ENCODE measurements at regions not wholly inside any gene's neighbourhood (a gene's known extent, or its start where the extent isn't known, plus 50 kb on each side); places are given as distances from the start of the nearest gene placed in this dataset.

DNA sequence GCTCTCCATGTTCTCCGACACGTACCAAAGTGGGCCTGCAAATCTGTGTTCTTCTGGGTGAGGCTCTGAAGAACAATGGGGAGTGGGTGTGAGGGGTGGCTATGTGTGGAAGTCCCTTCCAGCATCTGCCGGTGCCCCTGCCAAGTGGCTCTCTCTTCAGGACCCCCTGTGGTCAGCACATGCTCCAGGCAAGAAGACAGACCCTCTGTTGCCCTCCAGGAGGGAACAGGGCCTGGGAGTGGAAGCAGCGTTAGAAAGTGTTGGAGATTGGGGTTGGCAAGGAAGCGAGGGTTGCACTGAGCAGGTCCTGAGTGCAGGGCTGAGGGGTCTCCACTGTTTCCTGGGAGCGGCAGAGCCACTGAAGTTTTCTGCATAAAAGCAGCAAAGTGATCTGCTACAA is 60.5 kb downstream of the EMX2 start:
- no peak overlapping the region for H3K9ac ChIP-seq (ENCODE audit: control insufficient read depth, insufficient read depth, low read length)
- ChIA-PET SMC1A (ENCODE audit: uncharacterized antibody, unreplicated experiment) (no interaction called here), CTCF (interaction anchor here (0.5 to 1.1 kb wide), 2 partner anchors 32 to 275 kb away, joined by 3 read pairs; no protein-coding TSS in a partner anchor), POLR2A (no interaction called here), RAD21 (ENCODE audit: unreplicated experiment) (no interaction called here)
- BruUV-seq (replicated peaks), result no TSS peak
- intact Hi-C loops (cut with micrococcal nuclease; ENCODE audit: unreplicated experiment) (no loop called here), in situ Hi-C loops (cut with MboI) (no loop called here)
- no peak overlapping the region for H3K27ac ChIP-seq (ENCODE audit: control insufficient read depth, insufficient read depth)
- no peaks in the 10 kb centered on the region for H4K20me1 ChIP-seq (ENCODE audit: control insufficient read depth, insufficient read depth)
- no peak overlapping the region for H3K4me2 ChIP-seq (ENCODE audit: control insufficient read depth, insufficient read depth)
- no peak overlapping the region for H2AFZ ChIP-seq (ENCODE audit: control insufficient read depth, low read depth, low read length)
- H3K9me3 ChIP-seq (replicated peaks; ENCODE audit: control insufficient read depth, insufficient read depth, low read length), result no peaks in the 10 kb centered on the region; the same call in 2 of the 3 replicates
- H3K36me3 ChIP-seq (ENCODE audit: control insufficient read depth in 2 of 2, insufficient read depth in 2 of 2, low read length in 1 of 2), result no peaks in the 10 kb centered on the region
- no peaks in the 10 kb centered on the region for H3K79me2 ChIP-seq (ENCODE audit: control insufficient read depth, insufficient read depth, low read length)
- WGBS (ENCODE audit: insufficient coverage, insufficient replicate concordance, low lambda C conversion rate, missing lambda C conversion rate), result 42% methylated on average over 6 of the region's 6 CpGs
- DNase-seq (ENCODE audit: low read depth, low spot score) (no peak), ATAC-seq (no peak), FAIRE-seq (no peak)
- no peaks in the 10 kb centered on the region for H3K4me1 ChIP-seq (ENCODE audit: control insufficient read depth, insufficient read depth, low read length)
- H3K27me3 ChIP-seq (replicated peaks in 1 of 2; ENCODE audit: control insufficient read depth in 2 of 2, insufficient read depth in 2 of 2, low read length in 1 of 2), result peaks cover 5% of the 10 kb centered on the region in 2 experiments; a peak in 3 of 4 replicates
- H3K4me3 ChIP-seq, result no peak overlapping the region
- TF ChIP-seq SUZ12 (IDR thresholded peaks at IDR 0.05; ENCODE audit: unreplicated experiment), result no peak

DNA sequence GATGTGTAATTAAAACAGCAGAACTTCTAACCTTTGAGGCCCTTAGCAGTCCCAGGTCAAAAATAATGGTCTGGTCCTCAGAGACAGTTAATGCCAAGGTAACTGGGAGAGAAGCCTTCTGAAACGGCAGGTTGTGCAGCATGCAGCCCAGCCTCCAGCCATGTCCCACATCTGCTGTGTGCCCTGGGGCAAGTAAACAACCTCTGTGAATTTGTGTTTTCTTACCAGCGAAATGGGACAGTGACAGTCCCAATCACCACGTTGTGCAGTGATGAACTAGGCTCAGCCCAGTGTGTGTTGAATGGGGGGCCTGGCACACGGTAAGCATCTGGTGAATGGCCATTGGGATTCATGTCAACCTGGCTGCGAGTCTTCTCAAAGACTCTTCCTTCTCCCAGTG is 61.2 kb downstream of the EMX2 start:
- ChIA-PET SMC1A (ENCODE audit: uncharacterized antibody, unreplicated experiment) (interaction anchor here (0.8 kb wide), 1 partner anchor 39 kb away, joined by 4 read pairs; no protein-coding TSS in a partner anchor), RAD21 (ENCODE audit: unreplicated experiment) (no interaction called here), CTCF (interaction anchor here (0.5 kb wide), 1 partner anchor 276 kb away, joined by 3 read pairs; no protein-coding TSS in a partner anchor), POLR2A (no interaction called here)
- Histone ChIP-seq H3K4me2 (ENCODE audit: control insufficient read depth, insufficient read depth) (no peak overlapping the region), H3K36me3 (ENCODE audit: control insufficient read depth in 2 of 2, insufficient read depth in 2 of 2, low read length in 1 of 2) (no peaks in the 10 kb centered on the region), H2AFZ (ENCODE audit: control insufficient read depth, low read depth, low read length) (no peak overlapping the region), H3K9me3 (replicated peaks; ENCODE audit: control insufficient read depth, insufficient read depth, low read length) (no peaks in the 10 kb centered on the region; the same call in 2 of the 3 replicates), H3K27ac (ENCODE audit: control insufficient read depth, insufficient read depth) (no peak overlapping the region), H4K20me1 (ENCODE audit: control insufficient read depth, insufficient read depth) (no peaks in the 10 kb centered on the region), H3K27me3 (replicated peaks in 1 of 2; ENCODE audit: control insufficient read depth in 2 of 2, insufficient read depth in 2 of 2, low read length in 1 of 2) (peaks cover 3 to 5% of the 10 kb centered on the region in 2 experiments; a peak in 3 of 4 replicates), H3K79me2 (ENCODE audit: control insufficient read depth, insufficient read depth, low read length) (no peaks in the 10 kb centered on the region), H3K4me1 (ENCODE audit: control insufficient read depth, insufficient read depth, low read length) (no peaks in the 10 kb centered on the region), H3K9ac (ENCODE audit: control insufficient read depth, insufficient read depth, low read length) (no peak overlapping the region), H3K4me3 (no peak overlapping the region)
- BruUV-seq (replicated peaks), result no TSS peak
- WGBS (ENCODE audit: insufficient coverage, insufficient replicate concordance, low lambda C conversion rate, missing lambda C conversion rate), result 10% methylated on average over 5 of the region's 5 CpGs
- in situ Hi-C loops (cut with MboI), result no loop called here
- DNase-seq (ENCODE audit: low read depth, low spot score) (no peak), ATAC-seq (no peak), FAIRE-seq (no peak)
- intact Hi-C loops (cut with micrococcal nuclease; ENCODE audit: unreplicated experiment), result no loop called here
- no peak for TF ChIP-seq ETV6 (conservative IDR thresholded peaks at IDR 0.05 in 1 of 2, IDR thresholded peaks at IDR 0.05 in 1 of 2; ENCODE audit: borderline replicate concordance in 1 of 2, low read depth in 1 of 2)
- TF ChIP-seq, protein P1, sequence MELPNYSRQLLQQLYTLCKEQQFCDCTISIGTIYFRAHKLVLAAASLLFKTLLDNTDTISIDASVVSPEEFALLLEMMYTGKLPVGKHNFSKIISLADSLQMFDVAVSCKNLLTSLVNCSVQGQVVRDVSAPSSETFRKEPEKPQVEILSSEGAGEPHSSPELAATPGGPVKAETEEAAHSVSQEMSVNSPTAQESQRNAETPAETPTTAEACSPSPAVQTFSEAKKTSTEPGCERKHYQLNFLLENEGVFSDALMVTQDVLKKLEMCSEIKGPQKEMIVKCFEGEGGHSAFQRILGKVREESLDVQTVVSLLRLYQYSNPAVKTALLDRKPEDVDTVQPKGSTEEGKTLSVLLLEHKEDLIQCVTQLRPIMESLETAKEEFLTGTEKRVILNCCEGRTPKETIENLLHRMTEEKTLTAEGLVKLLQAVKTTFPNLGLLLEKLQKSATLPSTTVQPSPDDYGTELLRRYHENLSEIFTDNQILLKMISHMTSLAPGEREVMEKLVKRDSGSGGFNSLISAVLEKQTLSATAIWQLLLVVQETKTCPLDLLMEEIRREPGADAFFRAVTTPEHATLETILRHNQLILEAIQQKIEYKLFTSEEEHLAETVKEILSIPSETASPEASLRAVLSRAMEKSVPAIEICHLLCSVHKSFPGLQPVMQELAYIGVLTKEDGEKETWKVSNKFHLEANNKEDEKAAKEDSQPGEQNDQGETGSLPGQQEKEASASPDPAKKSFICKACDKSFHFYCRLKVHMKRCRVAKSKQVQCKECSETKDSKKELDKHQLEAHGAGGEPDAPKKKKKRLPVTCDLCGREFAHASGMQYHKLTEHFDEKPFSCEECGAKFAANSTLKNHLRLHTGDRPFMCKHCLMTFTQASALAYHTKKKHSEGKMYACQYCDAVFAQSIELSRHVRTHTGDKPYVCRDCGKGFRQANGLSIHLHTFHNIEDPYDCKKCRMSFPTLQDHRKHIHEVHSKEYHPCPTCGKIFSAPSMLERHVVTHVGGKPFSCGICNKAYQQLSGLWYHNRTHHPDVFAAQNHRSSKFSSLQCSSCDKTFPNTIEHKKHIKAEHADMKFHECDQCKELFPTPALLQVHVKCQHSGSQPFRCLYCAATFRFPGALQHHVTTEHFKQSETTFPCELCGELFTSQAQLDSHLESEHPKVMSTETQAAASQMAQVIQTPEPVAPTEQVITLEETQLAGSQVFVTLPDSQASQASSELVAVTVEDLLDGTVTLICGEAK (IDR thresholded peaks at IDR 0.05; ENCODE audit: borderline replicate concordance), result no peak
- TF ChIP-seq, protein P2, sequence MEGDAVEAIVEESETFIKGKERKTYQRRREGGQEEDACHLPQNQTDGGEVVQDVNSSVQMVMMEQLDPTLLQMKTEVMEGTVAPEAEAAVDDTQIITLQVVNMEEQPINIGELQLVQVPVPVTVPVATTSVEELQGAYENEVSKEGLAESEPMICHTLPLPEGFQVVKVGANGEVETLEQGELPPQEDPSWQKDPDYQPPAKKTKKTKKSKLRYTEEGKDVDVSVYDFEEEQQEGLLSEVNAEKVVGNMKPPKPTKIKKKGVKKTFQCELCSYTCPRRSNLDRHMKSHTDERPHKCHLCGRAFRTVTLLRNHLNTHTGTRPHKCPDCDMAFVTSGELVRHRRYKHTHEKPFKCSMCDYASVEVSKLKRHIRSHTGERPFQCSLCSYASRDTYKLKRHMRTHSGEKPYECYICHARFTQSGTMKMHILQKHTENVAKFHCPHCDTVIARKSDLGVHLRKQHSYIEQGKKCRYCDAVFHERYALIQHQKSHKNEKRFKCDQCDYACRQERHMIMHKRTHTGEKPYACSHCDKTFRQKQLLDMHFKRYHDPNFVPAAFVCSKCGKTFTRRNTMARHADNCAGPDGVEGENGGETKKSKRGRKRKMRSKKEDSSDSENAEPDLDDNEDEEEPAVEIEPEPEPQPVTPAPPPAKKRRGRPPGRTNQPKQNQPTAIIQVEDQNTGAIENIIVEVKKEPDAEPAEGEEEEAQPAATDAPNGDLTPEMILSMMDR (IDR thresholded peaks at IDR 0.05 in 2 of 3, conservative IDR thresholded peaks at IDR 0.05 in 1 of 3; ENCODE audit: control insufficient read depth in 2 of 3, extremely low read depth in 1 of 3, insufficient read depth in 1 of 3, low read depth in 3 of 3, low read length in 3 of 3), result no peak
- no peak for TF ChIP-seq ZNF622 (IDR thresholded peaks at IDR 0.05)
- no peak for TF ChIP-seq CBX5 (IDR thresholded peaks at IDR 0.05; ENCODE audit: low read depth)
- TF ChIP-seq ZNF207 (IDR thresholded peaks at IDR 0.05; ENCODE audit: borderline replicate concordance), result no peak
- TF ChIP-seq SMAD1 (IDR thresholded peaks at IDR 0.05; ENCODE audit: low read depth, partially characterized antibody), result no peak
- no peak for TF ChIP-seq FOS (IDR thresholded peaks at IDR 0.05; ENCODE audit: borderline replicate concordance, extremely low read depth, insufficient read length)
- no peak for TF ChIP-seq SIX5 (IDR thresholded peaks at IDR 0.05; ENCODE audit: low read depth, low read length, severe bottlenecking)

Measured in GM12878 (cell line).